Neural progenitor cell (in vitro differentiated cells): ENCODE measurements at regions not wholly inside any gene's neighbourhood (a gene's known extent, or its start where the extent isn't known, plus 50 kb on each side); places are given as distances from the start of the nearest gene placed in this dataset.

ENCODE experiments used
- DNase-seq: peaks from one replicate; pipeline ENCODE4 v3.0.0-alpha.2; 2016; ENCODE audit warnings: low spot score
- H2AFZ ChIP-seq: fragments of 200-600 bp; sonication (generic); replicated peaks from 2 replicates; pipeline ENCODE4 v1.6.1; 2016; ENCODE audit warnings: antibody characterized with exemption
- H3F3A ChIP-seq: fragments of 200-600 bp; sonication (generic); 2 replicates; pipeline ENCODE4 v1.6.1; 2016; ENCODE audit warnings: antibody characterized with exemption, low read depth
- H3K27ac ChIP-seq: fragments of 200-600 bp; sonication (generic); 2 replicates; pipeline ENCODE4 v1.5.1; 2016; ENCODE audit warnings: mild to moderate bottlenecking
- H3K27me3 ChIP-seq: fragments of 200-600 bp; sonication (generic); 2 replicates; pipeline ENCODE4 v1.6.1; 2016; ENCODE audit warnings: mild to moderate bottlenecking, moderate library complexity
- H3K36me3 ChIP-seq: fragments of 200-600 bp; sonication (generic); 2 replicates; pipeline ENCODE4 v1.5.1; 2016
- H3K4me1 ChIP-seq: fragments of 200-600 bp; sonication (generic); 2 replicates; pipeline ENCODE4 v1.6.1; 2016; ENCODE audit warnings: mixed run types
- H3K4me2 ChIP-seq: fragments of 200-600 bp; sonication (generic); 2 replicates; pipeline ENCODE4 v1.6.1; 2016
- H3K4me3 ChIP-seq: fragments of 200-600 bp; sonication (generic); 2 replicates; pipeline ENCODE4 v1.5.1; 2016
- H3K79me2 ChIP-seq: fragments of 200-600 bp; sonication (generic); 2 replicates; pipeline ENCODE4 v1.6.1; 2016; ENCODE audit warnings: low read depth
- H3K9ac ChIP-seq: fragments of 200-600 bp; sonication (generic); 2 replicates; pipeline ENCODE4 v1.6.1; 2016
- H3K9me3 ChIP-seq: fragments of 200-600 bp; sonication (generic); 2 replicates; pipeline ENCODE4 v1.5.1; 2016; ENCODE audit warnings: low read depth
- H4K20me1 ChIP-seq: fragments of 200-600 bp; sonication (generic); 2 replicates; pipeline ENCODE4 v1.6.1; 2016; ENCODE audit warnings: low read depth
- H3K27ac Mint-ChIP-seq: 3 replicates; pipeline ENCODE4 v1.8.0; 2021; ENCODE audit warnings: mixed read lengths
- H3K27me3 Mint-ChIP-seq: 2 replicates; pipeline ENCODE4 v1.8.0; 2022; ENCODE audit warnings: low read depth, mild to moderate bottlenecking, inconsistent platforms, moderate library complexity, mixed read lengths; ENCODE audit not compliant: insufficient read depth
- H3K36me3 Mint-ChIP-seq: 3 replicates; pipeline ENCODE4 v1.8.0; 2021; ENCODE audit warnings: mixed read lengths
- H3K4me1 Mint-ChIP-seq: 3 replicates; pipeline ENCODE4 v1.8.0; 2021; ENCODE audit warnings: mixed read lengths
- H3K4me3 Mint-ChIP-seq: 3 replicates; pipeline ENCODE4 v1.8.0; 2021; ENCODE audit warnings: mild to moderate bottlenecking, moderate library complexity, mixed read lengths
- H3K9me3 Mint-ChIP-seq: 3 replicates; pipeline ENCODE4 v1.8.0; 2020; ENCODE audit warnings: mixed read lengths
- EZH2 ChIP-seq: fragments of 200-600 bp; sonication (generic); IDR thresholded peaks from 2 replicates; pipeline ENCODE4 v1.6.1; 2017; ENCODE audit warnings: antibody characterized with exemption, mild to moderate bottlenecking, moderate library complexity
- EZH2phosphoT487 ChIP-seq: fragments of 200-600 bp; sonication (generic); IDR thresholded peaks from 2 replicates; pipeline ENCODE4 v1.6.1; 2017; ENCODE audit warnings: antibody characterized with exemption
- TF ChIP-seq, protein P1 (sequence below): fragments of 200-600 bp; sonication (generic); IDR thresholded peaks from 2 replicates; pipeline ENCODE4 v1.5.1; 2017; ENCODE audit warnings: antibody characterized with exemption, mild to moderate bottlenecking

- Histone ChIP-seq H4K20me1 (no peaks in the 10 kb centered on the region), H3F3A (no peaks in the 10 kb centered on the region), H2AFZ (no peak overlapping the region), H3K9me3 (no peaks in the 10 kb centered on the region), H3K9ac (no peak overlapping the region), H3K27me3 (no peaks in the 10 kb centered on the region), H3K4me2 (no peak overlapping the region), H3K36me3 (no peaks in the 10 kb centered on the region), H3K4me1 (peaks cover 3% of the 10 kb centered on the region), H3K27ac (no peak overlapping the region), H3K4me3 (no peak overlapping the region), H3K79me2 (no peaks in the 10 kb centered on the region)
- Mint-ChIP-seq H3K4me1 (peaks cover 13% of the 10 kb centered on the region), H3K27me3 (peaks cover 4% of the 10 kb centered on the region), H3K27ac (peak overlapping the region; percentile 3), H3K4me3 (no peak overlapping the region), H3K36me3 (peaks cover 2% of the 10 kb centered on the region), H3K9me3 (peaks cover 4% of the 10 kb centered on the region)
- no peak for TF ChIP-seq EZH2phosphoT487
- TF ChIP-seq EZH2: no peak
- TF ChIP-seq, protein P1, sequence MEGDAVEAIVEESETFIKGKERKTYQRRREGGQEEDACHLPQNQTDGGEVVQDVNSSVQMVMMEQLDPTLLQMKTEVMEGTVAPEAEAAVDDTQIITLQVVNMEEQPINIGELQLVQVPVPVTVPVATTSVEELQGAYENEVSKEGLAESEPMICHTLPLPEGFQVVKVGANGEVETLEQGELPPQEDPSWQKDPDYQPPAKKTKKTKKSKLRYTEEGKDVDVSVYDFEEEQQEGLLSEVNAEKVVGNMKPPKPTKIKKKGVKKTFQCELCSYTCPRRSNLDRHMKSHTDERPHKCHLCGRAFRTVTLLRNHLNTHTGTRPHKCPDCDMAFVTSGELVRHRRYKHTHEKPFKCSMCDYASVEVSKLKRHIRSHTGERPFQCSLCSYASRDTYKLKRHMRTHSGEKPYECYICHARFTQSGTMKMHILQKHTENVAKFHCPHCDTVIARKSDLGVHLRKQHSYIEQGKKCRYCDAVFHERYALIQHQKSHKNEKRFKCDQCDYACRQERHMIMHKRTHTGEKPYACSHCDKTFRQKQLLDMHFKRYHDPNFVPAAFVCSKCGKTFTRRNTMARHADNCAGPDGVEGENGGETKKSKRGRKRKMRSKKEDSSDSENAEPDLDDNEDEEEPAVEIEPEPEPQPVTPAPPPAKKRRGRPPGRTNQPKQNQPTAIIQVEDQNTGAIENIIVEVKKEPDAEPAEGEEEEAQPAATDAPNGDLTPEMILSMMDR: no peak
- no peak for DNase-seq
Measured at GRCh38 chr13:29929062-29929847, 78.8 kb upstream of the UBL3 start.

GRCh38 chr13:29926098-29926476 lies 75.7 kb upstream of the UBL3 start:
- H3K27me3 ChIP-seq: no peaks in the 10 kb centered on the region
- no peak overlapping the region for H2AFZ ChIP-seq
- no peak for DNase-seq
- no peaks in the 10 kb centered on the region for H3K36me3 ChIP-seq
- no peak overlapping the region for H3K4me3 ChIP-seq
- H4K20me1 ChIP-seq: no peaks in the 10 kb centered on the region
- H3K9me3 Mint-ChIP-seq: peaks cover 2% of the 10 kb centered on the region
- no peak overlapping the region for H3K27ac Mint-ChIP-seq
- H3K79me2 ChIP-seq: no peaks in the 10 kb centered on the region
- no peaks in the 10 kb centered on the region for H3F3A ChIP-seq
- H3K4me1 Mint-ChIP-seq: peaks cover 17% of the 10 kb centered on the region
- H3K4me2 ChIP-seq: no peak overlapping the region
- H3K27me3 Mint-ChIP-seq: peaks cover 5% of the 10 kb centered on the region
- peaks cover 2% of the 10 kb centered on the region for H3K36me3 Mint-ChIP-seq
- H3K9me3 ChIP-seq: no peaks in the 10 kb centered on the region
- no peak overlapping the region for H3K9ac ChIP-seq
- H3K27ac ChIP-seq: no peak overlapping the region
- H3K4me3 Mint-ChIP-seq: no peak overlapping the region
- TF ChIP-seq, protein P1: no peak
- no peak for TF ChIP-seq EZH2
- no peak for TF ChIP-seq EZH2phosphoT487
- H3K4me1 ChIP-seq: peaks cover 3% of the 10 kb centered on the region

GRCh38 chr13:29925457-29926097 lies 75.2 kb upstream of the UBL3 start:
- H3K36me3 Mint-ChIP-seq: no peaks in the 10 kb centered on the region
- no peaks in the 10 kb centered on the region for H3K79me2 ChIP-seq
- peaks cover 7% of the 10 kb centered on the region for H3K27me3 Mint-ChIP-seq
- peaks cover 17% of the 10 kb centered on the region for H3K4me1 Mint-ChIP-seq
- no peaks in the 10 kb centered on the region for H3K9me3 Mint-ChIP-seq
- no peak for TF ChIP-seq EZH2
- TF ChIP-seq, protein P1: no peak
- TF ChIP-seq EZH2phosphoT487: no peak
- H3K27ac ChIP-seq: no peak overlapping the region
- no peaks in the 10 kb centered on the region for H3K27me3 ChIP-seq
- no peaks in the 10 kb centered on the region for H3K36me3 ChIP-seq
- H3K4me3 Mint-ChIP-seq: no peak overlapping the region
- no peaks in the 10 kb centered on the region for H3K9me3 ChIP-seq
- H4K20me1 ChIP-seq: no peaks in the 10 kb centered on the region
- DNase-seq: no peak
- H3F3A ChIP-seq: no peaks in the 10 kb centered on the region
- H2AFZ ChIP-seq: no peak overlapping the region
- H3K4me3 ChIP-seq: no peak overlapping the region
- no peak overlapping the region for H3K27ac Mint-ChIP-seq
- no peak overlapping the region for H3K4me2 ChIP-seq
- peaks cover 3% of the 10 kb centered on the region for H3K4me1 ChIP-seq
- no peak overlapping the region for H3K9ac ChIP-seq
